AG09309 (cell line): ENCODE measurements at regions not wholly inside any gene's neighbourhood (a gene's known extent, or its start where the extent isn't known, plus 50 kb on each side); places are given as distances from the start of the nearest gene placed in this dataset.

Source experiments
- DNase-seq: peaks from one replicate; pipeline ENCODE4 v3.0.0-alpha.2; 2010; ENCODE audit warnings: low read depth
- H3K4me3 ChIP-seq: 2 replicates; pipeline ENCODE4 v1.5.1; 2011; ENCODE audit warnings: mild to moderate bottlenecking, low read depth, low read length, moderate library complexity; ENCODE audit not compliant: control insufficient read depth
- TF ChIP-seq, protein P1 (sequence below): IDR thresholded peaks from 2 replicates; pipeline ENCODE4 v1.5.1; 2011; ENCODE audit warnings: mild to moderate bottlenecking, low read depth, low read length, inconsistent platforms; ENCODE audit not compliant: insufficient read depth, control insufficient read depth; ENCODE audit errors: missing control alignments

GRCh38 chr6:6968357-6968730 is 139.4 kb upstream of the RREB1 start:
- TF ChIP-seq, protein P1, sequence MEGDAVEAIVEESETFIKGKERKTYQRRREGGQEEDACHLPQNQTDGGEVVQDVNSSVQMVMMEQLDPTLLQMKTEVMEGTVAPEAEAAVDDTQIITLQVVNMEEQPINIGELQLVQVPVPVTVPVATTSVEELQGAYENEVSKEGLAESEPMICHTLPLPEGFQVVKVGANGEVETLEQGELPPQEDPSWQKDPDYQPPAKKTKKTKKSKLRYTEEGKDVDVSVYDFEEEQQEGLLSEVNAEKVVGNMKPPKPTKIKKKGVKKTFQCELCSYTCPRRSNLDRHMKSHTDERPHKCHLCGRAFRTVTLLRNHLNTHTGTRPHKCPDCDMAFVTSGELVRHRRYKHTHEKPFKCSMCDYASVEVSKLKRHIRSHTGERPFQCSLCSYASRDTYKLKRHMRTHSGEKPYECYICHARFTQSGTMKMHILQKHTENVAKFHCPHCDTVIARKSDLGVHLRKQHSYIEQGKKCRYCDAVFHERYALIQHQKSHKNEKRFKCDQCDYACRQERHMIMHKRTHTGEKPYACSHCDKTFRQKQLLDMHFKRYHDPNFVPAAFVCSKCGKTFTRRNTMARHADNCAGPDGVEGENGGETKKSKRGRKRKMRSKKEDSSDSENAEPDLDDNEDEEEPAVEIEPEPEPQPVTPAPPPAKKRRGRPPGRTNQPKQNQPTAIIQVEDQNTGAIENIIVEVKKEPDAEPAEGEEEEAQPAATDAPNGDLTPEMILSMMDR, result no peak
- no peak for DNase-seq
- no peak overlapping the region for H3K4me3 ChIP-seq

DNA sequence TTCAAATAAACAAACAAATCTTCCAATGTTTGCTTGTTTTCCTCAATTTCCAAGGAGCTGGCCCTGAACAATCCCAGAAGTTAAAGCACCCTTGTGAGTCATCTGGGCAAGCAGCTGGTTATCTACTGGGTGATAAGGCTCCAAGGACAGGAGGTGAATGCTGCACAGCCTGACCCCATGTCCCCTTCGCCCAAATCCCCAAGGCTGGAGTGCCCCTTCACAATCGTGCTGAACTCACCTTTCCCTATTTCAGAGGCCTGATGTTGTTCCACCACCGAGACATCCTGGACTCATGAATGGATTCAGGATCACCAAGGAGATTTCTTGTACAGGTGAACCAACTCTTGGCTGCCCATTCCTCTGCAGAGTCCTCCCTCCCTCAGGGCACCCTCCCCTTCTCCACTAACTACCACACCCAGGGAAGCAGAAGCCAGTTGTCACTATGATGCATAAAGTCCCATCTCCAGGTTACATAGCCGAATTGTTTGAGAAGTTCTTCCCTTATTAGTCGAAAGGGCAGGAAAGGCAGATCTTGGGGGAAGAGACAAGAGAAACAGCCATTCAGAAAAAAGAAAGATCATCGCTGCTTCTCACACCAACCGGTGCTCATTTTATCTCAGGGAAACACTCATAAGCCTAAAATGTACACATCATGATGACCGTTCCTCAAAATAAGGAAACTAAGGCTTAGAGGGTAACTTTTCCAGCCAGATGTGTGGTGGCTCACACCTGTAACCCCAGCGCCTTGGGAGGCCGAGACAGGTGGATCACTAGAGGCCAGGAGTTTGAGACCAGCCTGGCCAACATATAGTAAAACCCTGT is 138.8 kb upstream of the RREB1 start:
- TF ChIP-seq, protein P1, result no peak

GRCh38 chr6:6969761-6970223 is 138.0 kb upstream of the RREB1 start:
- TF ChIP-seq, protein P1, result no peak
- no peak overlapping the region for H3K4me3 ChIP-seq
- DNase-seq, result no peak

More for the DNA sequence above, 138.8 kb upstream of the RREB1 start:
- DNase-seq, result no peak
- no peak overlapping the region for H3K4me3 ChIP-seq

DNA sequence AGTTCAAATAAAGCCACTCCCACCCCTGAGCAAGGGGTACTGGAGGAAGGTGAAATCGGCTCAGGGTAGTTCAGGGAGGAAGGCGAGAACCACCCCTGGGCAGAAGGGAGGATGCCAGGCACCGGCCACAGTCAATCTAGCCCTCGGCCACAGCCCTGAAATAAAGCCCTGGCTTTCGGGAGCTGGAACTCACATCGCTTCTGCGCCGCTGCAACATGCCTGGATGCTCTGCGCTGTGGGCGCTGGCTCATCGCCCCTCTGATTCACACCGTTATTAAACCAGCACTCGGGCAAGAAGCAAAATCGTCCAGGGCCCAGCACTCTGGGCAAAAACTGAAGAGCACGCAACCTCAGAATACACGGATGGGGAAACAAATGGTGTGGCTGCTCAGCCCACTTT is 136.9 kb upstream of the RREB1 start:
- H3K4me3 ChIP-seq, result no peak overlapping the region
- TF ChIP-seq, protein P1, result no peak
- no peak for DNase-seq

- TF ChIP-seq, protein P1, result no peak
- no peak overlapping the region for H3K4me3 ChIP-seq
- no peak for DNase-seq
Observed at GRCh38 chr6:6971369-6971768, 136.4 kb upstream of the RREB1 start.

- no peak overlapping the region for H3K4me3 ChIP-seq
- DNase-seq, result peak; percentile 55
- TF ChIP-seq, protein P1, result no peak
Observed at GRCh38 chr6:6972456-6972855, 135.3 kb upstream of the RREB1 start.

DNA sequence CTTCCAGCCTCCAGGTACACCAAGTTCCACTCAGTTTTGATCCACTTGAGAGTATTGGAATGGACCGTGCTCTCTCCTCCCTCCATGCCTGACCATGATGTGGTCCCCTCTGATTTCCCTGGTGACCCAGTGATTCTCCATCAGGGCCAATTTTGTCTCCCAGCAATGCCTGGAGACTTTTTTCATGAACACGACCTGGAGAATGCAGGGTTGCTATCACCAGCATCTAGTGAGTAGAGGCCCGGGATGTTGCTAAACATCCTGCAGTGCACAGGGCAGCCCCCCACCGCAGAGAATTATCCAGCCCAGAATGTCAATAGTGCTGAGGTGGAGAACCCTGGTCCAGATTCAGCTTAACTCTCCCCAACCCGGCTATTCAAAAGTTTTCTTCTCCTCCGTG is 134.0 kb upstream of the RREB1 start:
- DNase-seq, result no peak
- TF ChIP-seq, protein P1, result no peak
- H3K4me3 ChIP-seq, result no peak overlapping the region
